ENCODE measurements at regions not wholly inside any gene's neighbourhood (a gene's known extent, or its start where the extent isn't known, plus 50 kb on each side); places are given as distances from the start of the nearest gene placed in this dataset.
"Not testable (repeated sequence)": the region's sequence is repeated elsewhere in the genome, so short reads cannot be mapped to it uniquely, and the experiment has no call there.

DNA sequence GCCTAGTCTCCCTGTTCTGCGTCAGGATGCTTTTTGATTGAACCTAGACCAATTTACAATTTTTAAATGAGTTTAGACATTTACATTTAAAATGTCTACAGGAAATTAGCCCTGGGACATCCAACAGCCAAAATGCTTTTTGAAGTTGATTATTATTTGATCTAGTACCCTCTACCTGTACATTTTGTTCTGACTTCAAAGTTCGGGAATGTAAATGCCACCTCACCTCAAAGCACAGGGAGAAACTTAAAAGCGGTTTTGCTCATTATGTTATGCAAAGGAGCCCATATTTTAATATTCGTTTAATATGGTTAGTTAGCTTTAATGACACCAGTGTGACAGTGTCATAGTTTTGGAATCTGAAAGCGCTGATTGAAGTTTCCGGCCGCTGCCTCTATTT, 80.1 kb upstream of the FAM204A start:
- intact Hi-C loops (cut with micrococcal nuclease), result no loop called here
- no peak for ATAC-seq
- TF ChIP-seq, protein P1, sequence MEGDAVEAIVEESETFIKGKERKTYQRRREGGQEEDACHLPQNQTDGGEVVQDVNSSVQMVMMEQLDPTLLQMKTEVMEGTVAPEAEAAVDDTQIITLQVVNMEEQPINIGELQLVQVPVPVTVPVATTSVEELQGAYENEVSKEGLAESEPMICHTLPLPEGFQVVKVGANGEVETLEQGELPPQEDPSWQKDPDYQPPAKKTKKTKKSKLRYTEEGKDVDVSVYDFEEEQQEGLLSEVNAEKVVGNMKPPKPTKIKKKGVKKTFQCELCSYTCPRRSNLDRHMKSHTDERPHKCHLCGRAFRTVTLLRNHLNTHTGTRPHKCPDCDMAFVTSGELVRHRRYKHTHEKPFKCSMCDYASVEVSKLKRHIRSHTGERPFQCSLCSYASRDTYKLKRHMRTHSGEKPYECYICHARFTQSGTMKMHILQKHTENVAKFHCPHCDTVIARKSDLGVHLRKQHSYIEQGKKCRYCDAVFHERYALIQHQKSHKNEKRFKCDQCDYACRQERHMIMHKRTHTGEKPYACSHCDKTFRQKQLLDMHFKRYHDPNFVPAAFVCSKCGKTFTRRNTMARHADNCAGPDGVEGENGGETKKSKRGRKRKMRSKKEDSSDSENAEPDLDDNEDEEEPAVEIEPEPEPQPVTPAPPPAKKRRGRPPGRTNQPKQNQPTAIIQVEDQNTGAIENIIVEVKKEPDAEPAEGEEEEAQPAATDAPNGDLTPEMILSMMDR (IDR thresholded peaks at IDR 0.05), result no peak
- H3K27ac Mint-ChIP-seq, result no peak overlapping the region
- POLR2A ChIA-PET, result no interaction called here
- CTCF ChIA-PET, result interaction anchor here (0.8 to 1.1 kb wide), 4 partner anchors 9 to 925 kb away, joined by 3 read pairs; no protein-coding TSS in a partner anchor
- DNase-seq, result no peak
- H3K36me3 Mint-ChIP-seq (ENCODE audit: low read depth), result no peaks in the 10 kb centered on the region
- H3K27me3 Mint-ChIP-seq, result peaks cover 18% of the 10 kb centered on the region
- peaks cover 2% of the 10 kb centered on the region for H3K4me1 Mint-ChIP-seq (ENCODE audit: low read depth)
- no peak overlapping the region for H3K4me3 Mint-ChIP-seq
- no peaks in the 10 kb centered on the region for H3K9me3 Mint-ChIP-seq

DNA sequence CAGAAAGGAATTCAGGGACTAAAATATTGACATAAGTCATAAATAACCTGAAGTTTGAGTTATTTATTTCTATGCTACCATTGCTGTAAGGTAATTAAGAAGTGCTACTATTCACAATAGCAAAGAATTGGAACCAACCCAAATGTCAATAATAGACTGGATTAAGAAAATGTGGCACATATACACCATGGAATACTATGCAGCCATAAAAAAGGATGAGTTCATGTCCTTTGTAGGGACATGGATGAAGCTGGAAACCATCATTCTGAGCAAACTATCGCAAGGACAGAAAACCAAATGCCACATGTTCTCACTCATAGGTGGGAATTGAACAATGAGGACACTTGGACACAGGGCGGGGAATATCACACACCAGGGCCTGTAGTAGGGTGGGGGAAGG, 77.9 kb upstream of the FAM204A start:
- H3K27ac Mint-ChIP-seq; ATAC-seq; intact Hi-C loops (cut with micrococcal nuclease): not testable (repeated sequence)

GRCh38 chr10:118412932-118413331, 70.8 kb upstream of the FAM204A start:
- Mint-ChIP-seq H3K4me1 (ENCODE audit: low read depth) (no peaks in the 10 kb centered on the region), H3K4me3 (no peak overlapping the region), H3K36me3 (ENCODE audit: low read depth) (no peaks in the 10 kb centered on the region), H3K9me3 (no peaks in the 10 kb centered on the region), H3K27ac (no peak overlapping the region), H3K27me3 (peaks cover 17% of the 10 kb centered on the region)
- TF ChIP-seq, protein P1 (IDR thresholded peaks at IDR 0.05), result no peak
- ATAC-seq (no peak), DNase-seq (no peak)
- CTCF ChIA-PET, result interaction anchor here (0.7 kb wide), 1 partner anchor 10 kb away, joined by 3 read pairs; no protein-coding TSS in a partner anchor
- POLR2A ChIA-PET, result no interaction called here
- intact Hi-C loops (cut with micrococcal nuclease), result no loop called here

More for the DNA sequence above, 77.9 kb upstream of the FAM204A start:
- DNase-seq; H3K36me3 Mint-ChIP-seq (ENCODE audit: low read depth); H3K4me1 Mint-ChIP-seq (ENCODE audit: low read depth); POLR2A ChIA-PET; CTCF ChIA-PET; H3K9me3 Mint-ChIP-seq; H3K4me3 Mint-ChIP-seq: not testable (repeated sequence)
- H3K27me3 Mint-ChIP-seq, result peaks cover 15% of the 10 kb centered on the region

DNA sequence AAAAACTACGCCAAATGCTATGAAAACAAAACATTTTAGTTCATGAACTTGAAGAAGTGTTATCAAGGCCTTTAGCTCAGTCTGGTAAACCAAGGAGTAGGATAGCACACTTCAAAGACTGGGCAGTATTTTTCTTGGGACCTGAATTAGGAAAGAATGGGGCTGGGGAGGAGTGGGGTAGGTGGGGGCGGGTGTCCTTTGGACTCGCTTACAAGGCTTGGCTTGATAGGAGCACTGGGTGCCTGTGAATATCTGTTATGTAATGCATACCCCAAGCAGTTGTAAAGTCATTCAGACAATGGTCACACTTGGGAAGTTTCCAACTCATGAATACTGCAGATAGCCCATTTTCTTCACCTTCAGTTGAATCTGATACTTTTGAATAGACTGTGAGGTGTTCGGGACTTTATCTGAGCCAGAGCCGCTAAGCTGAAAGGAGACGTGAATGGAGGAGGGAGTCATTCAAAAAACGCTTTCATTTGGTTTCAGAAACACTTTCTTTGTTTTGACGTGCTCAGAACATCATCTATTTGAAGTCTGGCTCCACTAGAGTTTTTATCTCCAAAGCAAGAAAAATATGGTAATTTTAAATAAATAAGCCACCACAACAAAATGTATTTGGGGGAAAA, 70.1 kb upstream of the FAM204A start:
- POLR2A ChIA-PET, result no interaction called here
- Mint-ChIP-seq H3K9me3 (no peaks in the 10 kb centered on the region), H3K27me3 (peaks cover 17% of the 10 kb centered on the region), H3K4me1 (ENCODE audit: low read depth) (no peaks in the 10 kb centered on the region), H3K27ac (no peak overlapping the region), H3K4me3 (no peak overlapping the region), H3K36me3 (ENCODE audit: low read depth) (no peaks in the 10 kb centered on the region)
- DNase-seq, result no peak
- CTCF ChIA-PET, result interaction anchor here (0.7 kb wide), 1 partner anchor 11 kb away, joined by 3 read pairs; no protein-coding TSS in a partner anchor
- ATAC-seq, result no peak
- intact Hi-C loops (cut with micrococcal nuclease), result no loop called here
- TF ChIP-seq, protein P1 (IDR thresholded peaks at IDR 0.05), result no peak

GRCh38 chr10:118409295-118409694, 67.2 kb upstream of the FAM204A start:
- POLR2A ChIA-PET, result no interaction called here
- ATAC-seq, result no peak
- no peak for DNase-seq
- Mint-ChIP-seq H3K9me3 (no peaks in the 10 kb centered on the region), H3K4me1 (ENCODE audit: low read depth) (no peaks in the 10 kb centered on the region), H3K27ac (no peak overlapping the region), H3K36me3 (ENCODE audit: low read depth) (no peaks in the 10 kb centered on the region), H3K4me3 (no peak overlapping the region), H3K27me3 (peaks cover 20% of the 10 kb centered on the region)
- intact Hi-C loops (cut with micrococcal nuclease), result no loop called here
- TF ChIP-seq, protein P1 (IDR thresholded peaks at IDR 0.05), result no peak
- CTCF ChIA-PET, result no interaction called here
